T-cell (primary cell): ENCODE measurements at regions not wholly inside any gene's neighbourhood (a gene's known extent, or its start where the extent isn't known, plus 50 kb on each side); places are given as distances from the start of the nearest gene placed in this dataset.

Source experiments
- ATAC-seq, 4 experiments: fragments of 200-7000 bp in 3 of 4; fragments of 150-1000 bp in 1 of 4; cut with Tn5 transposase; replicated peaks in 1 of 4; 1 replicate in 3 of 4; 2 replicates in 1 of 4; pipeline ENCODE4 v1.10.0; 2021; ENCODE audit warnings: moderate library complexity in 3 of 4, mild to moderate bottlenecking in 2 of 4, moderate number of reproducible peaks in 1 of 4
- CTCF ChIA-PET, 2 donors: fragments of 300-600 bp; sonication (Branson Sonifier 250); formaldehyde crosslinking; loops; one replicate each; lab custom pipeline; 2022; ENCODE audit warnings: antibody characterized with exemption in 2 of 2; lab: Charles Lee
- POLR2A ChIA-PET, 2 donors: fragments of 300-600 bp; sonication (Branson Sonifier 250); formaldehyde crosslinking; loops; one replicate each; lab custom pipeline; 2022; ENCODE audit warnings: antibody characterized with exemption in 2 of 2; lab: Charles Lee
- DNase-seq, 35 experiments: peaks; one replicate each; pipeline versions ENCODE4 v3.0.0 to v3.0.0-alpha.2; 2013 to 2023
- H3K27ac ChIP-seq: one replicate; pipeline ENCODE4 v1.5.1; 2013; ENCODE audit warnings: low read length
- H3K27me3 ChIP-seq, 2 experiments: replicated peaks in 1 of 2; 1 replicate in 1 of 2; 2 replicates in 1 of 2; pipeline versions ENCODE4 v1.6.1 to v1.7.0; 2013; ENCODE audit warnings: low read length in 1 of 2, mixed read lengths in 1 of 2; ENCODE audit not compliant: control insufficient read depth in 2 of 2, insufficient read depth in 2 of 2; ENCODE audit errors: extremely low read depth in 1 of 2
- H3K36me3 ChIP-seq, 2 donors: 1 replicate in 1 of 2; 2 replicates in 1 of 2; pipeline versions ENCODE4 v1.6.1 to v1.7.0; 2013; ENCODE audit warnings: low read length in 1 of 2; ENCODE audit not compliant: control insufficient read depth in 2 of 2, insufficient read depth in 1 of 2; ENCODE audit errors: extremely low read depth in 1 of 2
- H3K4me1 ChIP-seq, 2 experiments: 1 replicate in 1 of 2; 2 replicates in 1 of 2; pipeline versions ENCODE4 v1.6.1 to v1.7.0; 2013; ENCODE audit warnings: low read length in 2 of 2, mixed read lengths in 1 of 2; ENCODE audit not compliant: insufficient read depth in 2 of 2, control insufficient read depth in 1 of 2; ENCODE audit errors: extremely low read depth in 1 of 2
- H3K4me3 ChIP-seq, 2 donors: 1 replicate in 1 of 2; 2 replicates in 1 of 2; pipeline versions ENCODE4 v1.5.1 to v1.7.0; 2013; ENCODE audit warnings: mild to moderate bottlenecking in 2 of 2, low read length in 1 of 2, moderate library complexity in 1 of 2; ENCODE audit not compliant: control insufficient read depth in 1 of 2; ENCODE audit errors: extremely low read depth in 1 of 2
- H3K9me3 ChIP-seq: 2 replicates; pipeline ENCODE4 v1.7.0; 2013
- H3K27ac Mint-ChIP-seq, 2 donors: one replicate each; pipeline ENCODE4 v1.8.0; 2020 to 2021; ENCODE audit warnings: mild to moderate bottlenecking in 2 of 2, mixed read lengths in 2 of 2
- H3K27me3 Mint-ChIP-seq, 2 donors: one replicate each; pipeline ENCODE4 v1.8.0; 2021 to 2022; ENCODE audit warnings: mixed read lengths in 2 of 2
- H3K36me3 Mint-ChIP-seq: one replicate; pipeline ENCODE4 v1.8.0; 2021; ENCODE audit warnings: mixed read lengths
- H3K4me1 Mint-ChIP-seq, 3 donors: one replicate each; pipeline ENCODE4 v1.8.0; 2020 to 2022; ENCODE audit warnings: mixed read lengths in 3 of 3, mild to moderate bottlenecking in 1 of 3
- H3K4me3 Mint-ChIP-seq, 3 donors: one replicate each; pipeline ENCODE4 v1.8.0; 2020 to 2022; ENCODE audit warnings: mild to moderate bottlenecking in 3 of 3, mixed read lengths in 3 of 3, moderate library complexity in 3 of 3
- H3K9me3 Mint-ChIP-seq, 3 donors: one replicate each; pipeline ENCODE4 v1.8.0; 2020 to 2022; ENCODE audit warnings: mixed read lengths in 3 of 3
- WGBS: methylation state at CpG from one replicate; pipeline ENCODE4 v1.1.5; 2013; ENCODE audit warnings: missing lambda C conversion rate; ENCODE audit not compliant: insufficient coverage; 5-methylcytosine and 5-hydroxymethylcytosine counted together

- POLR2A ChIA-PET = no interaction called here
- WGBS = 92% methylated on average over 1 of the region's 3 CpGs
Observed at GRCh38 chr6:30009113-30009512, 52.0 kb upstream of the POLR1H start.

More at GRCh38 chr6:30009113-30009512, 52.0 kb upstream of the POLR1H start:
- Histone ChIP-seq H3K4me1 (peaks cover 0 to 21% of the 10 kb centered on the region in 2 experiments), H3K9me3 (no peaks in the 10 kb centered on the region), H3K4me3 (no peak overlapping the region), H3K27me3 (peaks cover 0 to 35% of the 10 kb centered on the region in 2 experiments), H3K36me3 (peaks cover 0 to 3% of the 10 kb centered on the region in 2 donors), H3K27ac (no peak overlapping the region)
- CTCF ChIA-PET = no interaction called here
- peaks cover 39 to 58% of the 10 kb centered on the region in 2 donors for H3K27me3 Mint-ChIP-seq
- H3K9me3 Mint-ChIP-seq = no peaks in the 10 kb centered on the region
- H3K36me3 Mint-ChIP-seq = peaks cover 34% of the 10 kb centered on the region
- H3K4me1 Mint-ChIP-seq = peaks cover 15 to 20% (median 20%) of the 10 kb centered on the region in 3 donors
- DNase-seq (no peak), ATAC-seq (no peak)
- H3K4me3 Mint-ChIP-seq = no peak overlapping the region
- H3K27ac Mint-ChIP-seq = no peak overlapping the region
